ENCODE measurements at regions not wholly inside any gene's neighbourhood (a gene's known extent, or its start where the extent isn't known, plus 50 kb on each side); places are given as distances from the start of the nearest gene placed in this dataset.
A peak's percentile ranks its signal among the peaks of the same experiment; 100 is the strongest.

DNA sequence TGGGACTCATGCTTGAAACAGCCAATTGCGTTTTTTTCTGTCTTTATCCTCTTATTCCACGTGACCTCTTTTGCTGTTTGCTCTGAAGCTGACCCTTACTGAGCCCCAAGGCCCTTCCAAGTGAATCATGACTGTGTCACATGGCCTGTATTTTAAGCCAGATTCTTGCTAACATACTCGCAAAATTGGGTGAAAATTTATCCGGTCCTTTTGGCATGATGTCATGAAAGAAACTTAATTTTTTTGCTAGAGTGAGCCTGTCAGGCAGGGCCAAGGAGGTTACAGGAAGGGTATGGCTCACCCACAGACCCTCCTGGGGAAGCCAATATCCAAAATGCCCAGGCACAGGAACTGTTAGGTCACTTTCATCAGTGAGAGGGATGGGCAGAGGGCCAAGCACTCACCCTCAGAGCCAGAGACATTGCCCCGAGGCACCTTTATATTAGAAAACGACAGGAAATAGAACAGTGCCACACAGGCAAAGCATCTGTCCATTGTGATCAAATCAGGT, 296.7 kb downstream of the CDH26 start:
- Histone ChIP-seq H3K27ac (ENCODE audit: low read depth in 1 of 2, low read length in 1 of 2) (no peak overlapping the region), H3K36me3 (ENCODE audit: control insufficient read depth in 4 of 4, insufficient read depth in 4 of 4, low read length in 4 of 4) (no peaks in the 10 kb centered on the region), H3K9ac (ENCODE audit: insufficient read depth in 1 of 2, low read length in 2 of 2) (no peak overlapping the region), H3K4me1 (ENCODE audit: control insufficient read depth in 5 of 5, insufficient read depth in 5 of 5, low read length in 5 of 5) (peaks cover 0 to 5% (median 0%) of the 10 kb centered on the region in 5 donors), H3K4me3 (no peak overlapping the region), H3K27me3 (ENCODE audit: control insufficient read depth in 3 of 3, insufficient read depth in 3 of 3, low read length in 2 of 3) (no peaks in the 10 kb centered on the region), H3K9me3 (ENCODE audit: control insufficient read depth in 4 of 4, insufficient read depth in 3 of 4, low read length in 3 of 4) (peaks cover 0 to 3% (median 0%) of the 10 kb centered on the region in 4 donors)
- 53 to 68% methylated on average over 6 of the region's 6 CpGs for WGBS, 2 donors
- ATAC-seq (ENCODE audit: insufficient read depth, low FRiP score) (no peak), DNase-seq (peak in 2 of 3 donors; percentile 13 to 57)
- TF ChIP-seq, protein P1, sequence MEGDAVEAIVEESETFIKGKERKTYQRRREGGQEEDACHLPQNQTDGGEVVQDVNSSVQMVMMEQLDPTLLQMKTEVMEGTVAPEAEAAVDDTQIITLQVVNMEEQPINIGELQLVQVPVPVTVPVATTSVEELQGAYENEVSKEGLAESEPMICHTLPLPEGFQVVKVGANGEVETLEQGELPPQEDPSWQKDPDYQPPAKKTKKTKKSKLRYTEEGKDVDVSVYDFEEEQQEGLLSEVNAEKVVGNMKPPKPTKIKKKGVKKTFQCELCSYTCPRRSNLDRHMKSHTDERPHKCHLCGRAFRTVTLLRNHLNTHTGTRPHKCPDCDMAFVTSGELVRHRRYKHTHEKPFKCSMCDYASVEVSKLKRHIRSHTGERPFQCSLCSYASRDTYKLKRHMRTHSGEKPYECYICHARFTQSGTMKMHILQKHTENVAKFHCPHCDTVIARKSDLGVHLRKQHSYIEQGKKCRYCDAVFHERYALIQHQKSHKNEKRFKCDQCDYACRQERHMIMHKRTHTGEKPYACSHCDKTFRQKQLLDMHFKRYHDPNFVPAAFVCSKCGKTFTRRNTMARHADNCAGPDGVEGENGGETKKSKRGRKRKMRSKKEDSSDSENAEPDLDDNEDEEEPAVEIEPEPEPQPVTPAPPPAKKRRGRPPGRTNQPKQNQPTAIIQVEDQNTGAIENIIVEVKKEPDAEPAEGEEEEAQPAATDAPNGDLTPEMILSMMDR (IDR thresholded peaks at IDR 0.05; ENCODE audit: control extremely low read depth, extremely low read depth): no peak

- ATAC-seq (ENCODE audit: insufficient read depth, low FRiP score) (no peak), DNase-seq (no peak)
- Histone ChIP-seq H3K9ac (ENCODE audit: insufficient read depth in 1 of 2, low read length in 2 of 2) (no peak overlapping the region), H3K27me3 (ENCODE audit: control insufficient read depth in 3 of 3, insufficient read depth in 3 of 3, low read length in 2 of 3) (no peaks in the 10 kb centered on the region), H3K27ac (ENCODE audit: low read depth in 1 of 2, low read length in 1 of 2) (no peak overlapping the region), H3K9me3 (ENCODE audit: control insufficient read depth in 4 of 4, insufficient read depth in 3 of 4, low read length in 3 of 4) (peaks cover 0 to 2% (median 0%) of the 10 kb centered on the region in 4 donors), H3K36me3 (ENCODE audit: control insufficient read depth in 4 of 4, insufficient read depth in 4 of 4, low read length in 4 of 4) (no peaks in the 10 kb centered on the region), H3K4me3 (no peak overlapping the region), H3K4me1 (ENCODE audit: control insufficient read depth in 5 of 5, insufficient read depth in 5 of 5, low read length in 5 of 5) (peaks cover 0 to 5% (median 0%) of the 10 kb centered on the region in 5 donors)
- 59 to 68% methylated on average over 3 of the region's 3 CpGs for WGBS, 2 donors
- TF ChIP-seq, protein P1 (IDR thresholded peaks at IDR 0.05; ENCODE audit: control extremely low read depth, extremely low read depth): no peak
Measured at GRCh38 chr20:60255415-60255814, 297.2 kb downstream of the CDH26 start.

DNA sequence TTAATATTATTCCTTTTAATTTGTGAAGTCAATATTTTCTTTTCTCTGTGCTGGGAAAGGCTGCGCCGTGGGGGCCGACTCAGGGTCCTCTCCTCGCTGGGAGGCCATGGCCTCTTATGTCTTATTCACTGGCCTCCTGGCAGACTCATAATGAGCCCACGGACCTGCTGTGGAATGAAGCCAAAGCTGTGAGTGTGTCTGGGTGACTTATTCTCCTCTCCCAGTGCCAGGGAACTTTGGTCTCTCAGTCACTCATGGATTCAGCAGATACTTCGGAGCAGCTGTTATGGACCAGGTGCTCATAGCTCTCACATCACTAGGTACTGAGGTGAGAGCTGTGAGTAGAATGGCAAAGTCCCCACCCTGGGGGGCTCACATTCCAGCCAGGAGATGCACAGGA, 297.6 kb downstream of the CDH26 start:
- WGBS, 2 donors: 89 to 91% methylated on average over 6 of the region's 6 CpGs
- no peak overlapping the region for H3K4me3 ChIP-seq
- no peaks in the 10 kb centered on the region for H3K36me3 ChIP-seq (ENCODE audit: control insufficient read depth in 4 of 4, insufficient read depth in 4 of 4, low read length in 4 of 4)
- TF ChIP-seq, protein P1 (IDR thresholded peaks at IDR 0.05; ENCODE audit: control extremely low read depth, extremely low read depth): no peak
- H3K27me3 ChIP-seq (ENCODE audit: control insufficient read depth in 3 of 3, insufficient read depth in 3 of 3, low read length in 2 of 3): no peaks in the 10 kb centered on the region
- DNase-seq: no peak
- H3K27ac ChIP-seq (ENCODE audit: low read depth in 1 of 2, low read length in 1 of 2): no peak overlapping the region
- peaks cover 0 to 5% (median 0%) of the 10 kb centered on the region in 5 donors for H3K4me1 ChIP-seq (ENCODE audit: control insufficient read depth in 5 of 5, insufficient read depth in 5 of 5, low read length in 5 of 5)
- H3K9me3 ChIP-seq (ENCODE audit: control insufficient read depth in 4 of 4, insufficient read depth in 3 of 4, low read length in 3 of 4): no peaks in the 10 kb centered on the region
- no peak for ATAC-seq (ENCODE audit: insufficient read depth, low FRiP score)
- no peak overlapping the region for H3K9ac ChIP-seq (ENCODE audit: insufficient read depth in 1 of 2, low read length in 2 of 2)

DNA sequence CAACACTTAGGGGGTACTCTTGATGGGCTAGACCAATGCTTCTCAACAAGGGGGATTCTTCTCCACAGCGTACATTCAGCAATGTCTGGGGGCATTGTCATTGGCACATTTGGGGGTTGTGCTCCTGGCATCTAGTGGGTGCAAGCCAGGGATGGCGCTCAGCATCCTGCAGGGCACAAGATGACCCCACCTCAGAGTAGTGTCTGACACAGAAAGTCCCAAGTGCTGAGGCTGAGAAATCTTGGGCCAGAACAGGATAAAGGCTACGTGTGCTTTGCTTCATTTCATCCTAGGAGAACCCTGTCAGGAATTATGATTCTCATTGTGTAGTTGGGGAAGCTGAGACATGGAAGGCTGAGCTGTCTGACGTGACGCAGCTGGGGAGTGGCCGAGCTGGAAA, 298.6 kb downstream of the CDH26 start:
- Histone ChIP-seq H3K4me3 (no peak overlapping the region), H3K9ac (ENCODE audit: insufficient read depth in 1 of 2, low read length in 2 of 2) (no peak overlapping the region), H3K9me3 (ENCODE audit: control insufficient read depth in 4 of 4, insufficient read depth in 3 of 4, low read length in 3 of 4) (no peaks in the 10 kb centered on the region), H3K4me1 (ENCODE audit: control insufficient read depth in 5 of 5, insufficient read depth in 5 of 5, low read length in 5 of 5) (peaks cover 0 to 5% (median 0%) of the 10 kb centered on the region in 5 donors), H3K36me3 (ENCODE audit: control insufficient read depth in 4 of 4, insufficient read depth in 4 of 4, low read length in 4 of 4) (no peaks in the 10 kb centered on the region), H3K27me3 (ENCODE audit: control insufficient read depth in 3 of 3, insufficient read depth in 3 of 3, low read length in 2 of 3) (no peaks in the 10 kb centered on the region), H3K27ac (ENCODE audit: low read depth in 1 of 2, low read length in 1 of 2) (no peak overlapping the region)
- TF ChIP-seq, protein P1 (IDR thresholded peaks at IDR 0.05; ENCODE audit: control extremely low read depth, extremely low read depth): no peak
- ATAC-seq (ENCODE audit: insufficient read depth, low FRiP score) (no peak), DNase-seq (no peak)
- WGBS, 2 donors: 86 to 90% methylated on average over 6 of the region's 6 CpGs

Measured in lung (tissue), 11 donors.